ENCODE measurements at regions not wholly inside any gene's neighbourhood (a gene's known extent, or its start where the extent isn't known, plus 50 kb on each side); places are given as distances from the start of the nearest gene placed in this dataset.
"Not testable (repeated sequence)": the region's sequence is repeated elsewhere in the genome, so short reads cannot be mapped to it uniquely, and the experiment has no call there.

- no peak for TF ChIP-seq ZNF354C (tag by site-specific recombination; IDR thresholded peaks at IDR 0.05; ENCODE audit: borderline replicate concordance, low read depth)
- TF ChIP-seq AEBP2 (tag by site-specific recombination; IDR thresholded peaks at IDR 0.05; ENCODE audit: borderline replicate concordance): no peak
- TF ChIP-seq PRDM6 (tag by site-specific recombination; IDR thresholded peaks at IDR 0.05): no peak
- no peak for TF ChIP-seq ZNF624 (tag by site-specific recombination; IDR thresholded peaks at IDR 0.05)
- TF ChIP-seq ZSCAN16 (tag by site-specific recombination; IDR thresholded peaks at IDR 0.05): no peak
- no peak for TF ChIP-seq MEIS1 (CRISPR knock-in tag; IDR thresholded peaks at IDR 0.05; ENCODE audit: borderline replicate concordance)
- no peak for TF ChIP-seq ZBTB48 (tag by site-specific recombination; IDR thresholded peaks at IDR 0.05)
- no peak for TF ChIP-seq ZNF558 (tag by site-specific recombination; IDR thresholded peaks at IDR 0.05)
Observed at GRCh38 chr2:8333177-8333831, 348.6 kb upstream of the ID2 start (continued).

DNA sequence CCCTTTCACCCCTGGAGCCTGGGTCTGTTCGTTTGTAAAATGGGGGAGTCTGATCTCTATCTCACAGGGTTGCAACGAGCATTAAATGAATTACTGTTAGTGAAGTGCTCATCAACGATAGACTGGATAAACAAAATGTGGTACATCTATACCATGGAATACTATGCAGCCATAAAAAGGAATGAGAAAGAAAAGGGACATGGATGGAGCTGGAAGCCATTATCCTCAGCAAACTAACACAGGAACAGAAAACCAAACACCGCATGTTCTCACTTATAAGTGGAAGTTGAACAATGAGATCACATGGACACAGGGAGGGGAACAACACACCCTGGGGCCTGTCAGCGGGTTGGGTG, 348.0 kb upstream of the ID2 start:
- CTCF ChIA-PET; H3K9me3 ChIP-seq (ENCODE audit: control insufficient read depth, insufficient read depth, low read depth, low read length); H3K4me1 ChIP-seq (ENCODE audit: control insufficient read depth, insufficient read depth, low read length); H3K4me3 ChIP-seq (ENCODE audit: low read depth, low read length); H3K36me3 ChIP-seq (ENCODE audit: control insufficient read depth in 2 of 2, insufficient read depth in 1 of 2, low read length in 2 of 2); H3K27ac ChIP-seq (ENCODE audit: extremely low read depth, low read depth, low read length); POLR2A ChIA-PET: not testable (repeated sequence)
- peak; percentile 38; the same call in 1 of the 2 replicates for TF ChIP-seq ZNF146 (tag by site-specific recombination; IDR thresholded peaks at IDR 0.05)

DNA sequence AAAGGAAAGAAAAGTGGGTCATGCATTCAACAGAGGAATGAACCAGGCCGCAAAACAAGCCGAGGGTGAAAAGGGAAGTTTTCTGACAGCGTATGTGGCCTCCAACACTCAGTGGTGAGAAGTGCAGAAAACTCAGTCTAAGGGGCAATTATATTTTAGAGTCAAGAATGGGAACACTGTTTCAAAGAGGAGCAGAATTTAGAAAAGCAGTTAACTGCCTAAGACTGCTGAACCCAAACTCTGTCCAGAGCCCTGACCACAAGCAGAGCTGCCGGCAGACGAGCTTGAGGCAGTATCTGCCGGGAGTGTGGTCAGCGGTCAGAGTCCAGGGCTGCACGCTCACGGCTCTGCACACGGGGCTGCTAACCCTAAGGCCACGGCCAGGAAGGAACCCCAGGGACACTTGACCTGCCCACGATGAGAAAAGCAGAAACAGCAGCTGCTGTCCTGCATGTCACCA, 347.0 kb upstream of the ID2 start:
- no peak overlapping the region for H3K4me3 ChIP-seq (ENCODE audit: low read depth, low read length)
- no peaks in the 10 kb centered on the region for H3K36me3 ChIP-seq (ENCODE audit: control insufficient read depth in 2 of 2, insufficient read depth in 1 of 2, low read length in 2 of 2)
- no peak overlapping the region for H3K27ac ChIP-seq (ENCODE audit: extremely low read depth, low read depth, low read length)
- ChIA-PET POLR2A (no interaction called here), CTCF (no interaction called here)
- no peaks in the 10 kb centered on the region for H3K9me3 ChIP-seq (ENCODE audit: control insufficient read depth, insufficient read depth, low read depth, low read length)
- TF ChIP-seq ZNF398 (tag by site-specific recombination; IDR thresholded peaks at IDR 0.05): no peak
- TF ChIP-seq ZNF785 (tag by site-specific recombination; IDR thresholded peaks at IDR 0.05): no peak
- no peaks in the 10 kb centered on the region for H3K4me1 ChIP-seq (ENCODE audit: control insufficient read depth, insufficient read depth, low read length)

GRCh38 chr2:8335801-8336200, 346.1 kb upstream of the ID2 start:
- ChIA-PET CTCF (interaction anchor here (0.9 kb wide), 1 partner anchor 12 kb away, joined by 4 read pairs; no protein-coding TSS in a partner anchor), POLR2A (interaction anchor here (0.6 kb wide), 1 partner anchor 55 kb away, joined by 5 read pairs; no protein-coding TSS in a partner anchor)
- Histone ChIP-seq H3K27ac (ENCODE audit: extremely low read depth, low read depth, low read length) (no peak overlapping the region), H3K4me3 (ENCODE audit: low read depth, low read length) (no peak overlapping the region), H3K36me3 (ENCODE audit: control insufficient read depth in 2 of 2, insufficient read depth in 1 of 2, low read length in 2 of 2) (no peaks in the 10 kb centered on the region), H3K4me1 (ENCODE audit: control insufficient read depth, insufficient read depth, low read length) (no peaks in the 10 kb centered on the region), H3K9me3 (ENCODE audit: control insufficient read depth, insufficient read depth, low read depth, low read length) (no peaks in the 10 kb centered on the region)
- TF ChIP-seq ZNF223 (tag by site-specific recombination; IDR thresholded peaks at IDR 0.05): no peak
- no peak for TF ChIP-seq MZF1 (tag by site-specific recombination; IDR thresholded peaks at IDR 0.05; ENCODE audit: borderline replicate concordance)
- no peak for TF ChIP-seq ZNF521 (tag by site-specific recombination; IDR thresholded peaks at IDR 0.05)
- TF ChIP-seq TSHZ1 (tag by site-specific recombination; IDR thresholded peaks at IDR 0.05; ENCODE audit: borderline replicate concordance): no peak
- TF ChIP-seq ZNF114 (tag by site-specific recombination; IDR thresholded peaks at IDR 0.05): no peak
- no peak for TF ChIP-seq SP2 (tag by site-specific recombination; IDR thresholded peaks at IDR 0.05)
- TF ChIP-seq ZNF571 (tag by site-specific recombination; IDR thresholded peaks at IDR 0.05): no peak
- no peak for TF ChIP-seq ZBTB8A (tag by site-specific recombination; IDR thresholded peaks at IDR 0.05)
